Ishikawa (cell line): ENCODE measurements at regions not wholly inside any gene's neighbourhood (a gene's known extent, or its start where the extent isn't known, plus 50 kb on each side); places are given as distances from the start of the nearest gene placed in this dataset.

Experiments
- EGR1 ChIP-seq: IDR thresholded peaks from 2 replicates; pipeline ENCODE4 v1.6.1; 2012
- EP300 ChIP-seq: IDR thresholded peaks from 2 replicates; pipeline ENCODE4 v1.6.1; 2012; ENCODE audit warnings: borderline replicate concordance
- RAD21 ChIP-seq: IDR thresholded peaks from 2 replicates; pipeline ENCODE4 v1.6.1; 2012; ENCODE audit warnings: low read depth
- TCF12 ChIP-seq: IDR thresholded peaks from 2 replicates; pipeline ENCODE4 v1.6.1; 2012; ENCODE audit warnings: low read depth
- YY1 ChIP-seq: IDR thresholded peaks from 2 replicates; pipeline ENCODE4 v1.6.1; 2012; ENCODE audit warnings: low read depth
- ZBTB7A ChIP-seq: IDR thresholded peaks from 2 replicates; pipeline ENCODE4 v1.6.1; 2012; ENCODE audit warnings: low read depth
- TF ChIP-seq, protein P1 (sequence below): IDR thresholded peaks from 2 replicates; pipeline ENCODE4 v1.6.1; 2012

GRCh38 chr4:63717384-63717783, 691.9 kb downstream of the TECRL start:
- TF ChIP-seq EGR1 = no peak
- peak; percentile 71 for TF ChIP-seq RAD21
- TF ChIP-seq EP300 = no peak
- no peak for TF ChIP-seq ZBTB7A
- TF ChIP-seq YY1 = no peak
- TF ChIP-seq, protein P1, sequence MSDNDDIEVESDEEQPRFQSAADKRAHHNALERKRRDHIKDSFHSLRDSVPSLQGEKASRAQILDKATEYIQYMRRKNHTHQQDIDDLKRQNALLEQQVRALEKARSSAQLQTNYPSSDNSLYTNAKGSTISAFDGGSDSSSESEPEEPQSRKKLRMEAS = no peak
- TF ChIP-seq TCF12 = no peak
